ENCODE measurements at regions not wholly inside any gene's neighbourhood (a gene's known extent, or its start where the extent isn't known, plus 50 kb on each side); places are given as distances from the start of the nearest gene placed in this dataset.

- DNase-seq, result no peak
- H3K9me3 ChIP-seq, result no peaks in the 10 kb centered on the region
- H3K27ac Mint-ChIP-seq (ENCODE audit: unreplicated experiment), result no peak overlapping the region
- peaks cover 4% of the 10 kb centered on the region for H3K27me3 Mint-ChIP-seq (ENCODE audit: insufficient read depth, unreplicated experiment)
- H3K9me3 Mint-ChIP-seq (ENCODE audit: unreplicated experiment), result no peaks in the 10 kb centered on the region
- CTCF ChIA-PET, result no interaction called here
- H3K36me3 Mint-ChIP-seq (ENCODE audit: insufficient read depth, unreplicated experiment), result no peaks in the 10 kb centered on the region
- H3K4me3 Mint-ChIP-seq (ENCODE audit: unreplicated experiment), result no peak overlapping the region
- no peak for TF ChIP-seq CTCF (IDR thresholded peaks at IDR 0.05; ENCODE audit: insufficient read depth in 1 of 2, low read depth in 1 of 2, low read length in 1 of 2, severe bottlenecking in 1 of 2, unreplicated experiment in 1 of 2)
- H3K36me3 ChIP-seq (ENCODE audit: control insufficient read depth, insufficient read depth, low read length), result no peaks in the 10 kb centered on the region
- no peaks in the 10 kb centered on the region for H3K4me1 Mint-ChIP-seq (ENCODE audit: low read depth, unreplicated experiment)
- no peaks in the 10 kb centered on the region for H3K4me1 ChIP-seq
- no peaks in the 10 kb centered on the region for H3K27me3 ChIP-seq (replicated peaks; ENCODE audit: control insufficient read depth, insufficient read depth, low read length)
- no peak overlapping the region for H3K4me3 ChIP-seq (ENCODE audit: low read depth, low read length)
- BruUV-seq (replicated peaks), result no TSS peak
- POLR2A ChIA-PET, result no interaction called here
- intact Hi-C loops (cut with micrococcal nuclease; ENCODE audit: unreplicated experiment), result no loop called here
Measured at GRCh38 chr2:140061240-140061639, 1281.0 kb upstream of the NXPH2 start.

- Histone ChIP-seq H3K36me3 (ENCODE audit: control insufficient read depth, insufficient read depth, low read length) (no peaks in the 10 kb centered on the region), H3K4me3 (ENCODE audit: low read depth, low read length) (no peak overlapping the region), H3K4me1 (no peaks in the 10 kb centered on the region), H3K9me3 (no peaks in the 10 kb centered on the region), H3K27me3 (replicated peaks; ENCODE audit: control insufficient read depth, insufficient read depth, low read length) (no peaks in the 10 kb centered on the region)
- Mint-ChIP-seq H3K27ac (ENCODE audit: unreplicated experiment) (no peak overlapping the region), H3K4me3 (ENCODE audit: unreplicated experiment) (no peak overlapping the region), H3K9me3 (ENCODE audit: unreplicated experiment) (no peaks in the 10 kb centered on the region), H3K4me1 (ENCODE audit: low read depth, unreplicated experiment) (no peaks in the 10 kb centered on the region), H3K36me3 (ENCODE audit: insufficient read depth, unreplicated experiment) (no peaks in the 10 kb centered on the region), H3K27me3 (ENCODE audit: insufficient read depth, unreplicated experiment) (peaks cover 5% of the 10 kb centered on the region)
- CTCF ChIA-PET, result no interaction called here
- DNase-seq, result no peak
- POLR2A ChIA-PET, result no interaction called here
- intact Hi-C loops (cut with micrococcal nuclease; ENCODE audit: unreplicated experiment), result no loop called here
- BruUV-seq (replicated peaks), result no TSS peak
- no peak for TF ChIP-seq CTCF (IDR thresholded peaks at IDR 0.05; ENCODE audit: insufficient read depth in 1 of 2, low read depth in 1 of 2, low read length in 1 of 2, severe bottlenecking in 1 of 2, unreplicated experiment in 1 of 2)
Measured at GRCh38 chr2:140057928-140058327, 1277.7 kb upstream of the NXPH2 start.

- TF ChIP-seq CTCF (IDR thresholded peaks at IDR 0.05; ENCODE audit: insufficient read depth in 1 of 2, low read depth in 1 of 2, low read length in 1 of 2, severe bottlenecking in 1 of 2, unreplicated experiment in 1 of 2), result no peak
- CTCF ChIA-PET, result no interaction called here
- Histone ChIP-seq H3K9me3 (no peaks in the 10 kb centered on the region; the same call in 1 of the 2 replicates), H3K27me3 (replicated peaks; ENCODE audit: control insufficient read depth, insufficient read depth, low read length) (no peaks in the 10 kb centered on the region), H3K4me3 (ENCODE audit: low read depth, low read length) (no peak overlapping the region), H3K4me1 (no peaks in the 10 kb centered on the region), H3K36me3 (ENCODE audit: control insufficient read depth, insufficient read depth, low read length) (no peaks in the 10 kb centered on the region)
- H3K9me3 Mint-ChIP-seq (ENCODE audit: unreplicated experiment), result peaks cover 16% of the 10 kb centered on the region
- H3K4me3 Mint-ChIP-seq (ENCODE audit: unreplicated experiment), result no peak overlapping the region
- H3K4me1 Mint-ChIP-seq (ENCODE audit: low read depth, unreplicated experiment), result no peaks in the 10 kb centered on the region
- POLR2A ChIA-PET, result no interaction called here
- intact Hi-C loops (cut with micrococcal nuclease; ENCODE audit: unreplicated experiment), result no loop called here
- no peaks in the 10 kb centered on the region for H3K36me3 Mint-ChIP-seq (ENCODE audit: insufficient read depth, unreplicated experiment)
- H3K27ac Mint-ChIP-seq (ENCODE audit: unreplicated experiment), result no peak overlapping the region
- H3K27me3 Mint-ChIP-seq (ENCODE audit: insufficient read depth, unreplicated experiment), result no peaks in the 10 kb centered on the region
- DNase-seq, result no peak
- no TSS peak for BruUV-seq (replicated peaks)
Measured at GRCh38 chr2:140041811-140042210, 1261.6 kb upstream of the NXPH2 start.

All from Caco-2 (cell line).